Naive thymus-derived CD4-positive, alpha-beta T cell (primary cell): ENCODE measurements at regions not wholly inside any gene's neighbourhood (a gene's known extent, or its start where the extent isn't known, plus 50 kb on each side); places are given as distances from the start of the nearest gene placed in this dataset.
"Not testable (repeated sequence)": the region's sequence is repeated elsewhere in the genome, so short reads cannot be mapped to it uniquely, and the experiment has no call there.

Experiments used
- ATAC-seq: fragments of 150-1000 bp; cut with Tn5 transposase; 2 replicates; pipeline ENCODE4 v1.10.0; 2021; ENCODE audit warnings: mild to moderate bottlenecking, moderate library complexity
- CTCF ChIA-PET: fragments of 350-600 bp; sonication (Branson Sonifier 250); formaldehyde crosslinking; loops from one replicate; lab custom pipeline; 2021; ENCODE audit warnings: antibody characterized with exemption; lab: Charles Lee
- POLR2A ChIA-PET: fragments of 350-600 bp; sonication (Branson Sonifier 250); formaldehyde crosslinking; loops from one replicate; lab custom pipeline; 2021; ENCODE audit warnings: antibody characterized with exemption, inconsistent platforms; lab: Charles Lee
- DNase-seq, 9 donors: peaks; one replicate each; pipeline versions ENCODE4 v3.0.0 to v3.0.0-alpha.2; 2020 to 2022; ENCODE audit warnings: mixed read lengths in 1 of 9
- H3K27ac ChIP-seq: one replicate; pipeline ENCODE4 v1.7.0; 2013; ENCODE audit warnings: mild to moderate bottlenecking, low read depth, low read length, moderate library complexity
- H3K27me3 ChIP-seq, 2 donors: one replicate each; pipeline ENCODE4 v1.7.0; 2013; ENCODE audit warnings: low read length in 2 of 2, mild to moderate bottlenecking in 2 of 2, moderate library complexity in 2 of 2; ENCODE audit not compliant: control insufficient read depth in 2 of 2, insufficient read depth in 2 of 2
- H3K36me3 ChIP-seq, 3 experiments: 1 replicate in 2 of 3; 2 replicates in 1 of 3; pipeline ENCODE4 v1.7.0; 2013; ENCODE audit warnings: low read length in 3 of 3, mild to moderate bottlenecking in 3 of 3, moderate library complexity in 1 of 3; ENCODE audit not compliant: insufficient read depth in 3 of 3, control insufficient read depth in 2 of 3
- H3K4me1 ChIP-seq, 2 donors: one replicate each; pipeline ENCODE4 v1.7.0; 2013; ENCODE audit warnings: low read length in 2 of 2, mild to moderate bottlenecking in 2 of 2, moderate library complexity in 1 of 2; ENCODE audit not compliant: control insufficient read depth in 2 of 2, insufficient read depth in 2 of 2
- H3K4me3 ChIP-seq: 2 replicates; pipeline ENCODE4 v1.7.0; 2013; ENCODE audit warnings: mild to moderate bottlenecking, low read length
- H3K9me3 ChIP-seq, 3 experiments: 1 replicate in 2 of 3; 2 replicates in 1 of 3; pipeline ENCODE4 v1.7.0; 2013; ENCODE audit warnings: low read length in 3 of 3; ENCODE audit not compliant: control insufficient read depth in 2 of 3
- H3K27ac Mint-ChIP-seq, 9 donors: one replicate each; pipeline ENCODE4 v1.8.0; 2020 to 2022; ENCODE audit warnings: mixed read lengths in 9 of 9, mild to moderate bottlenecking in 8 of 9, moderate library complexity in 5 of 9, inconsistent platforms in 2 of 9
- H3K27me3 Mint-ChIP-seq, 5 donors: one replicate each; pipeline ENCODE4 v1.8.0; 2021 to 2022; ENCODE audit warnings: mixed read lengths in 5 of 5, mild to moderate bottlenecking in 1 of 5
- H3K36me3 Mint-ChIP-seq, 5 donors: one replicate each; pipeline ENCODE4 v1.8.0; 2020 to 2022; ENCODE audit warnings: mixed read lengths in 5 of 5, mild to moderate bottlenecking in 3 of 5, inconsistent platforms in 1 of 5
- H3K4me1 Mint-ChIP-seq, 7 donors: one replicate each; pipeline ENCODE4 v1.8.0; 2020 to 2022; ENCODE audit warnings: mixed read lengths in 7 of 7, mild to moderate bottlenecking in 3 of 7, inconsistent platforms in 1 of 7
- H3K4me3 Mint-ChIP-seq, 10 donors: one replicate each; pipeline ENCODE4 v1.8.0; 2020 to 2022; ENCODE audit warnings: mild to moderate bottlenecking in 10 of 10, mixed read lengths in 10 of 10, moderate library complexity in 6 of 10, inconsistent platforms in 2 of 10
- H3K9me3 Mint-ChIP-seq, 11 donors: one replicate each; pipeline ENCODE4 v1.8.0; 2020 to 2022; ENCODE audit warnings: mixed read lengths in 11 of 11, mild to moderate bottlenecking in 4 of 11, inconsistent platforms in 1 of 11, moderate library complexity in 1 of 11
- intact Hi-C, 2 donors: fragments of 100-400 bp; cut with micrococcal nuclease; formaldehyde crosslinking; loops; one replicate each; pipeline ENCODE4 v1.15.1; 2023

- peaks cover 0 to 16% (median 5%) of the 10 kb centered on the region in 11 donors for H3K9me3 Mint-ChIP-seq
- H3K27ac Mint-ChIP-seq, POLR2A ChIA-PET, H3K9me3 ChIP-seq, H3K4me1 Mint-ChIP-seq, CTCF ChIA-PET, H3K4me1 ChIP-seq, H3K27me3 Mint-ChIP-seq, intact Hi-C loops, H3K27me3 ChIP-seq, H3K36me3 ChIP-seq, DNase-seq, ATAC-seq, H3K36me3 Mint-ChIP-seq, H3K27ac ChIP-seq, H3K4me3 ChIP-seq, H3K4me3 Mint-ChIP-seq: not testable (repeated sequence)
Observed at GRCh38 chr4:60423573-60424184, 776.4 kb upstream of the ADGRL3 start.

GRCh38 chr4:60432911-60433310, 767.2 kb upstream of the ADGRL3 start:
- intact Hi-C loops = no loop called here
- Histone ChIP-seq H3K27me3 (no peaks in the 10 kb centered on the region), H3K36me3 (no peaks in the 10 kb centered on the region), H3K9me3 (no peaks in the 10 kb centered on the region), H3K4me3 (no peak overlapping the region), H3K27ac (no peak overlapping the region), H3K4me1 (no peaks in the 10 kb centered on the region)
- POLR2A ChIA-PET = no interaction called here
- no peak overlapping the region for H3K4me3 Mint-ChIP-seq
- no peaks in the 10 kb centered on the region for H3K27me3 Mint-ChIP-seq
- no peaks in the 10 kb centered on the region for H3K4me1 Mint-ChIP-seq
- no peak for ATAC-seq
- H3K9me3 Mint-ChIP-seq = peaks cover 0 to 18% (median 5%) of the 10 kb centered on the region in 11 donors
- no peak overlapping the region for H3K27ac Mint-ChIP-seq
- no peak for DNase-seq
- no peaks in the 10 kb centered on the region for H3K36me3 Mint-ChIP-seq
- CTCF ChIA-PET = no interaction called here

GRCh38 chr4:60443068-60443467, 757.1 kb upstream of the ADGRL3 start:
- H3K4me1 Mint-ChIP-seq = peaks cover 0 to 2% (median 0%) of the 10 kb centered on the region in 7 donors
- H3K9me3 ChIP-seq = peaks cover 0 to 9% (median 0%) of the 10 kb centered on the region in 3 experiments
- H3K27me3 ChIP-seq = no peaks in the 10 kb centered on the region
- DNase-seq = no peak
- H3K27ac Mint-ChIP-seq = no peak overlapping the region
- H3K27me3 Mint-ChIP-seq = no peaks in the 10 kb centered on the region
- H3K36me3 Mint-ChIP-seq = peaks cover 0 to 3% (median 0%) of the 10 kb centered on the region in 5 donors
- ChIA-PET CTCF (no interaction called here), POLR2A (no interaction called here)
- H3K4me1 ChIP-seq = no peaks in the 10 kb centered on the region
- H3K4me3 Mint-ChIP-seq = no peak overlapping the region
- H3K9me3 Mint-ChIP-seq = peaks cover 4 to 39% (median 13%) of the 10 kb centered on the region in 11 donors
- ATAC-seq = no peak
- H3K27ac ChIP-seq = no peak overlapping the region
- no peak overlapping the region for H3K4me3 ChIP-seq
- H3K36me3 ChIP-seq = no peaks in the 10 kb centered on the region
- intact Hi-C loops = no loop called here

DNA sequence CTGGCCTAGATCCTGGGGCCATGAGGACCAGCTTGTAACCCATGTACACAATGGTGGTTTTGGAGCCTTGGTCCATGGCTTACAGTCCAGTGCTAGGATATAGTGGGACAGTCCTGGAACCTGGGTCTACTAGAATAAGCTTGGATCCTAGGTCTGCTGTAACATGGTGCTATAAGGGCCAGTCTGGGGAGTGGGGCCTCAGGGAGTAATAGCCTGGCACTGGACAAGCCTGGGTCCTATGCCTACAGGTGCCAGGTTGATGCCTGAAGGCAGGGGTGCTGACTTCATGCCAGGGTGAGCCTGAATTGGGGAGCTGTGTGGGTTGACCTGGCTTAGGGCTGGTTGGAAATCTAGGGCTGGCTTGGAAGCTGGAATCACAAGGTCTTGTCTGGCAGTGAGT, 756.3 kb upstream of the ADGRL3 start:
- H3K4me1 Mint-ChIP-seq = peaks cover 0 to 2% (median 0%) of the 10 kb centered on the region in 7 donors

DNA sequence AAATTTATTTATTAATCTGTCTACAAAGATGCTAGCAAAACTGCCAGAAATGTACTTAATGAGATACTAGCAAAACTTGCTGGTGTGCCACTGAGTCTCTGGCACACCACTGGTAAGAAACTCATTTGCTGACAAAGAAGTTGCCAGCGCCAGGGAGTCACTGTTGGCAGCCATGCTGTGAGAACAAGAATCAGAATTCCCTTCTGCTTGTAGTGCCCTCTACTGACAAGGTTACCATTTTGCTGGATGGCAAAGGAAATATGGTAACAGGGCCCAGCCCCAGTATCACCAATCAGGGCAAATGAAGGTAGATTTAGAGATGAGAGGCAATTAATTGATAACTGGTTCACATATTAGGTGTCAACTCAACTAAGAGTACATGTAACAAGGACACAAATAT, 750.1 kb upstream of the ADGRL3 start:
- Mint-ChIP-seq H3K9me3 (peaks cover 0 to 24% (median 5%) of the 10 kb centered on the region in 11 donors), H3K27ac (no peak overlapping the region), H3K4me3 (no peak overlapping the region), H3K4me1 (no peaks in the 10 kb centered on the region), H3K36me3 (no peaks in the 10 kb centered on the region), H3K27me3 (no peaks in the 10 kb centered on the region)
- no peak for DNase-seq
- no peak overlapping the region for H3K27ac ChIP-seq
- H3K27me3 ChIP-seq = no peaks in the 10 kb centered on the region
- H3K9me3 ChIP-seq = no peaks in the 10 kb centered on the region
- H3K4me1 ChIP-seq = no peaks in the 10 kb centered on the region
- ATAC-seq = no peak
- intact Hi-C loops = no loop called here
- H3K4me3 ChIP-seq = no peak overlapping the region
- no peaks in the 10 kb centered on the region for H3K36me3 ChIP-seq
- CTCF ChIA-PET = no interaction called here
- POLR2A ChIA-PET = no interaction called here

More for the DNA sequence above, 756.3 kb upstream of the ADGRL3 start:
- no peak overlapping the region for H3K4me3 Mint-ChIP-seq
- no peaks in the 10 kb centered on the region for H3K36me3 ChIP-seq
- H3K4me3 ChIP-seq = no peak overlapping the region
- intact Hi-C loops = no loop called here
- DNase-seq (no peak), ATAC-seq (no peak)
- no peaks in the 10 kb centered on the region for H3K4me1 ChIP-seq
- CTCF ChIA-PET = no interaction called here
- peaks cover 0 to 3% (median 0%) of the 10 kb centered on the region in 5 donors for H3K36me3 Mint-ChIP-seq
- peaks cover 2 to 39% (median 13%) of the 10 kb centered on the region in 11 donors for H3K9me3 Mint-ChIP-seq
- no peak overlapping the region for H3K27ac ChIP-seq
- H3K27me3 ChIP-seq = no peaks in the 10 kb centered on the region
- H3K27me3 Mint-ChIP-seq = no peaks in the 10 kb centered on the region
- H3K9me3 ChIP-seq = peaks cover 0 to 9% (median 0%) of the 10 kb centered on the region in 3 experiments
- POLR2A ChIA-PET = no interaction called here
- H3K27ac Mint-ChIP-seq = no peak overlapping the region

- Mint-ChIP-seq H3K36me3 (no peaks in the 10 kb centered on the region), H3K27me3 (no peaks in the 10 kb centered on the region), H3K27ac (no peak overlapping the region), H3K4me1 (no peaks in the 10 kb centered on the region), H3K9me3 (peaks cover 0 to 13% (median 4%) of the 10 kb centered on the region in 11 donors), H3K4me3 (no peak overlapping the region)
- H3K4me1 ChIP-seq = no peaks in the 10 kb centered on the region
- no peak overlapping the region for H3K27ac ChIP-seq
- H3K36me3 ChIP-seq = no peaks in the 10 kb centered on the region
- CTCF ChIA-PET = no interaction called here
- no peak overlapping the region for H3K4me3 ChIP-seq
- POLR2A ChIA-PET = no interaction called here
- intact Hi-C loops = no loop called here
- ATAC-seq (no peak), DNase-seq (no peak)
- no peaks in the 10 kb centered on the region for H3K27me3 ChIP-seq
- H3K9me3 ChIP-seq = no peaks in the 10 kb centered on the region
Observed at GRCh38 chr4:60452266-60452665, 747.9 kb upstream of the ADGRL3 start.

DNA sequence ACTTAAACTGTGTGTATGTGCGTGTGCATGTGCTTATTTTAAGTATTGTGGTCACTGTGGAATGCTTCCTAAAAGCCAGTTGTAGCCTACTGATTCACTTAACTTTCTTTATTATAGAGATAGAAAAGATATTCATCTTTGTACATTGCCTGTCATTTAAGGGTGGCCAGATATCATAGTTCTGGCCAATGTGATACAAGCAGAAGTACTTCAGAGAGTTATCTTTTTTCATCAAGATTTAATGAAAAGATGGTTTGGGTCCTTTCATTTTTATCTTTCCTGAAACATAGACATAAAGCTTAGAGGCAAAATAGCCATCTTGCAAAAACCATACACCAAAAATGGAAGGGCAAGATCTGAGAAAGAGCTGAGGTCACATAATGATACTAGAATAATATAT, 744.7 kb upstream of the ADGRL3 start:
- ATAC-seq = no peak
- intact Hi-C loops = no loop called here
- POLR2A ChIA-PET = no interaction called here

More for the DNA sequence above, 744.7 kb upstream of the ADGRL3 start:
- H3K4me3 ChIP-seq = no peak overlapping the region
- no peaks in the 10 kb centered on the region for H3K36me3 ChIP-seq
- H3K9me3 ChIP-seq = no peaks in the 10 kb centered on the region
- DNase-seq = no peak
- no peak overlapping the region for H3K27ac Mint-ChIP-seq
- H3K27me3 Mint-ChIP-seq = no peaks in the 10 kb centered on the region
- CTCF ChIA-PET = no interaction called here
- H3K4me1 Mint-ChIP-seq = no peaks in the 10 kb centered on the region
- H3K36me3 Mint-ChIP-seq = no peaks in the 10 kb centered on the region
- H3K27me3 ChIP-seq = no peaks in the 10 kb centered on the region
- no peaks in the 10 kb centered on the region for H3K4me1 ChIP-seq
- H3K27ac ChIP-seq = no peak overlapping the region
- H3K9me3 Mint-ChIP-seq = peaks cover 0 to 17% (median 8%) of the 10 kb centered on the region in 11 donors
- H3K4me3 Mint-ChIP-seq = no peak overlapping the region
